Bronchial epithelial cell (primary cell): ENCODE measurements at regions not wholly inside any gene's neighbourhood (a gene's known extent, or its start where the extent isn't known, plus 50 kb on each side); places are given as distances from the start of the nearest gene placed in this dataset.

ENCODE experiments used
- DNase-seq: peaks from one replicate; pipeline ENCODE4 v3.0.0-alpha.2; 2010; ENCODE audit warnings: low read depth
- FAIRE-seq: peaks from 2 replicates; lab custom pipeline; 2011; peaks lifted over from hg19 to GRCh38; lab: Jason Lieb, UNC
- H3K27me3 ChIP-seq: 2 replicates; pipeline ENCODE4 v1.5.1; 2011; ENCODE audit warnings: low read length; ENCODE audit not compliant: control insufficient read depth, insufficient read depth
- H3K36me3 ChIP-seq: 2 replicates; pipeline ENCODE4 v1.5.1; 2011; ENCODE audit warnings: low read length; ENCODE audit not compliant: control insufficient read depth, insufficient read depth
- H3K4me3 ChIP-seq: 2 replicates; pipeline ENCODE4 v1.5.1; 2011; ENCODE audit warnings: mild to moderate bottlenecking, low read depth, low read length, control low read depth
- CTCF ChIP-seq: IDR thresholded peaks from 2 replicates; pipeline ENCODE4 v1.5.1; 2011; ENCODE audit warnings: mild to moderate bottlenecking, moderate library complexity, low read length, control low read depth, inconsistent platforms; ENCODE audit not compliant: insufficient read depth, severe bottlenecking

GRCh38 chr9:126063326-126063725 is 263.3 kb upstream of the MVB12B start:
- Histone ChIP-seq H3K4me3 (no peak overlapping the region), H3K36me3 (no peaks in the 10 kb centered on the region), H3K27me3 (no peaks in the 10 kb centered on the region)
- no peak for TF ChIP-seq CTCF
- FAIRE-seq (peak; percentile 47), DNase-seq (no peak)

- DNase-seq (no peak), FAIRE-seq (no peak)
- TF ChIP-seq CTCF, result no peak
- Histone ChIP-seq H3K27me3 (no peaks in the 10 kb centered on the region), H3K4me3 (no peak overlapping the region), H3K36me3 (no peaks in the 10 kb centered on the region)
Observed at GRCh38 chr9:126066131-126066530, 260.5 kb upstream of the MVB12B start.

- FAIRE-seq (no peak), DNase-seq (no peak)
- no peak for TF ChIP-seq CTCF
- no peak overlapping the region for H3K4me3 ChIP-seq
- no peaks in the 10 kb centered on the region for H3K27me3 ChIP-seq
- H3K36me3 ChIP-seq, result no peaks in the 10 kb centered on the region
Observed at GRCh38 chr9:126067031-126067734, 259.4 kb upstream of the MVB12B start.

GRCh38 chr9:126068534-126069230 is 257.9 kb upstream of the MVB12B start:
- Histone ChIP-seq H3K27me3 (no peaks in the 10 kb centered on the region), H3K4me3 (no peak overlapping the region), H3K36me3 (no peaks in the 10 kb centered on the region)
- FAIRE-seq (no peak), DNase-seq (no peak)
- no peak for TF ChIP-seq CTCF

GRCh38 chr9:126069400-126069955 is 257.2 kb upstream of the MVB12B start:
- Histone ChIP-seq H3K36me3 (no peaks in the 10 kb centered on the region), H3K4me3 (no peak overlapping the region), H3K27me3 (no peaks in the 10 kb centered on the region)
- FAIRE-seq, result no peak
- no peak for TF ChIP-seq CTCF
- no peak for DNase-seq
